ENCODE measurements at regions not wholly inside any gene's neighbourhood (a gene's known extent, or its start where the extent isn't known, plus 50 kb on each side); places are given as distances from the start of the nearest gene placed in this dataset.
"Not testable (repeated sequence)": the region's sequence is repeated elsewhere in the genome, so short reads cannot be mapped to it uniquely, and the experiment has no call there.

GRCh38 chr10:130962240-130963051 is 349.1 kb downstream of the TCERG1L start:
- DNase-seq, result no peak

GRCh38 chr10:130963052-130963393 is 348.5 kb downstream of the TCERG1L start:
- DNase-seq, result no peak

GRCh38 chr10:130963786-130964522 is 347.6 kb downstream of the TCERG1L start:
- no peak for DNase-seq

GRCh38 chr10:130964771-130965170 is 346.8 kb downstream of the TCERG1L start:
- no peak for DNase-seq

- no peak for DNase-seq
Observed at GRCh38 chr10:130967161-130967560, 344.4 kb downstream of the TCERG1L start.

GRCh38 chr10:130967784-130968183 is 343.7 kb downstream of the TCERG1L start:
- no peak for DNase-seq

- no peak for DNase-seq
Observed at GRCh38 chr10:130968511-130968910, 343.0 kb downstream of the TCERG1L start.

- DNase-seq, result no peak
Observed at GRCh38 chr10:130968964-130969363, 342.6 kb downstream of the TCERG1L start.

GRCh38 chr10:130969700-130970099 is 341.8 kb downstream of the TCERG1L start:
- no peak for DNase-seq

- DNase-seq, result no peak
Observed at GRCh38 chr10:130970341-130971122, 341.0 kb downstream of the TCERG1L start.

- no peak for DNase-seq
Observed at GRCh38 chr10:130971123-130971435, 340.4 kb downstream of the TCERG1L start.

- DNase-seq, result no peak
Observed at GRCh38 chr10:130973127-130973839, 338.2 kb downstream of the TCERG1L start.

- no peak for DNase-seq
Observed at GRCh38 chr10:130974166-130974565, 337.4 kb downstream of the TCERG1L start.

GRCh38 chr10:130975351-130975750 is 336.2 kb downstream of the TCERG1L start:
- DNase-seq, result not testable (repeated sequence)

- no peak for DNase-seq
Observed at GRCh38 chr10:130982802-130983201, 328.7 kb downstream of the TCERG1L start.

GRCh38 chr10:130983749-130984148 is 327.8 kb downstream of the TCERG1L start:
- no peak for DNase-seq

- DNase-seq, result no peak
Observed at GRCh38 chr10:130984686-130985085, 326.8 kb downstream of the TCERG1L start.

GRCh38 chr10:130985158-130985753 is 326.3 kb downstream of the TCERG1L start:
- no peak for DNase-seq

- DNase-seq, result no peak
Observed at GRCh38 chr10:130986846-130987245, 324.7 kb downstream of the TCERG1L start.

- no peak for DNase-seq
Observed at GRCh38 chr10:130987401-130987800, 324.1 kb downstream of the TCERG1L start.

GRCh38 chr10:130989670-130990232 is 321.8 kb downstream of the TCERG1L start:
- DNase-seq, result no peak

GRCh38 chr10:130990486-130990885 is 321.0 kb downstream of the TCERG1L start:
- DNase-seq, result no peak

Data from DMS 273 treated with DMSO at 0.1 percent for 48 hours (cell line).